RWPE1 (cell line): ENCODE measurements at regions not wholly inside any gene's neighbourhood (a gene's known extent, or its start where the extent isn't known, plus 50 kb on each side); places are given as distances from the start of the nearest gene placed in this dataset.
A peak's percentile ranks its signal among the peaks of the same experiment; 100 is the strongest.

Experiments used
- CTCF ChIA-PET: fragments of 350-600 bp; sonication (Branson Sonifier 250); formaldehyde crosslinking; extraction: SDS; loops from one replicate; lab custom pipeline; 2021; lab: Yijun Ruan, JAX
- POLR2A ChIA-PET: fragments of 400-600 bp; formaldehyde crosslinking; extraction: SDS; loops from one replicate; lab custom pipeline; 2020; ENCODE audit warnings: antibody characterized with exemption; ENCODE audit not compliant: low non-redundant PET; lab: Yijun Ruan, JAX
- DNase-seq: peaks from one replicate; pipeline ENCODE4 v3.0.0; 2012; ENCODE audit warnings: low spot score
- H3K27ac ChIP-seq: fragments of 450-650 bp; 2 replicates; pipeline ENCODE4 v1.5.1; 2017
- TF ChIP-seq, protein P1 (sequence below): fragments of 450-650 bp; conservative IDR thresholded peaks from 2 replicates; pipeline ENCODE4 v1.5.1; 2017; ENCODE audit warnings: low read depth, mild to moderate bottlenecking

DNA sequence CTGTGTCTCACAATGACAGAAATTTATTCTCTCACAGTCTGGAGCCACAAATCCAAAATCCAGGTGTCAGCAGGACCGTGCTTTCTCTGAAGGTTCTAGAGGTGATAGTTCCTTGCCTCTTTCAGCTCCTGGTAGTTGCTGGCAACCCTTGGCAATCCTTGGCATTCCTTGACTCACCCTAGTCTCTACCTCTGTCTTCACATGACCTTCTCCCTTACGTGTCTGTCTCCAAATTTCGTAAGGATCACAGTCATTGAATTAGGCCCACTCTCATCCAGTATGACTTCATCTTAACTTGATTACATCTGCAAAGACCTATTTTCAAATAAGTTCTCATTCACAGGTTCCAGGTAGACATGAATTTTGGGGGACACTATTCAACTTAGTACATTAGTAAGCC lies 143.1 kb downstream of the CEP57L1 start:
- DNase-seq: peak; percentile 13
- no peak overlapping the region for H3K27ac ChIP-seq
- TF ChIP-seq, protein P1, sequence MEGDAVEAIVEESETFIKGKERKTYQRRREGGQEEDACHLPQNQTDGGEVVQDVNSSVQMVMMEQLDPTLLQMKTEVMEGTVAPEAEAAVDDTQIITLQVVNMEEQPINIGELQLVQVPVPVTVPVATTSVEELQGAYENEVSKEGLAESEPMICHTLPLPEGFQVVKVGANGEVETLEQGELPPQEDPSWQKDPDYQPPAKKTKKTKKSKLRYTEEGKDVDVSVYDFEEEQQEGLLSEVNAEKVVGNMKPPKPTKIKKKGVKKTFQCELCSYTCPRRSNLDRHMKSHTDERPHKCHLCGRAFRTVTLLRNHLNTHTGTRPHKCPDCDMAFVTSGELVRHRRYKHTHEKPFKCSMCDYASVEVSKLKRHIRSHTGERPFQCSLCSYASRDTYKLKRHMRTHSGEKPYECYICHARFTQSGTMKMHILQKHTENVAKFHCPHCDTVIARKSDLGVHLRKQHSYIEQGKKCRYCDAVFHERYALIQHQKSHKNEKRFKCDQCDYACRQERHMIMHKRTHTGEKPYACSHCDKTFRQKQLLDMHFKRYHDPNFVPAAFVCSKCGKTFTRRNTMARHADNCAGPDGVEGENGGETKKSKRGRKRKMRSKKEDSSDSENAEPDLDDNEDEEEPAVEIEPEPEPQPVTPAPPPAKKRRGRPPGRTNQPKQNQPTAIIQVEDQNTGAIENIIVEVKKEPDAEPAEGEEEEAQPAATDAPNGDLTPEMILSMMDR: no peak
- ChIA-PET POLR2A (no interaction called here), CTCF (no interaction called here)

DNA sequence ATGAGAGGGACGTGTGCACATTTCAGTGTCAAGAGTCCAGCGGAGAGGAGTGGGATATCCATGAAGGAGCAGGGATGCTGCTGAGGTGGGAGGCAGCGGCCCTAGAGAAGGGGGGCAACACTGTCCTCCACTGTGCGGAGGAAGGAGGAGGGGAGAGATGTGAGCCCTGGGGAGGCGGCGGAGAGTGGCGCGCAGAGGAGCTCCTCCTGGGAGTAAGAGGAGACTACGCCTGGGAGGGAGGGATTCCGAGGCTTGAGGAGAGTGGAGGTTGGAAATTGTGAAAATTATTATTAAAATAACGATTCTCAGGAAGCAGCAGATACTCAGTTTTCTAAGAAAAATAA lies 142.7 kb downstream of the CEP57L1 start:
- TF ChIP-seq, protein P1: no peak
- no peak overlapping the region for H3K27ac ChIP-seq
- DNase-seq: no peak
- CTCF ChIA-PET: no interaction called here
- POLR2A ChIA-PET: no interaction called here

DNA sequence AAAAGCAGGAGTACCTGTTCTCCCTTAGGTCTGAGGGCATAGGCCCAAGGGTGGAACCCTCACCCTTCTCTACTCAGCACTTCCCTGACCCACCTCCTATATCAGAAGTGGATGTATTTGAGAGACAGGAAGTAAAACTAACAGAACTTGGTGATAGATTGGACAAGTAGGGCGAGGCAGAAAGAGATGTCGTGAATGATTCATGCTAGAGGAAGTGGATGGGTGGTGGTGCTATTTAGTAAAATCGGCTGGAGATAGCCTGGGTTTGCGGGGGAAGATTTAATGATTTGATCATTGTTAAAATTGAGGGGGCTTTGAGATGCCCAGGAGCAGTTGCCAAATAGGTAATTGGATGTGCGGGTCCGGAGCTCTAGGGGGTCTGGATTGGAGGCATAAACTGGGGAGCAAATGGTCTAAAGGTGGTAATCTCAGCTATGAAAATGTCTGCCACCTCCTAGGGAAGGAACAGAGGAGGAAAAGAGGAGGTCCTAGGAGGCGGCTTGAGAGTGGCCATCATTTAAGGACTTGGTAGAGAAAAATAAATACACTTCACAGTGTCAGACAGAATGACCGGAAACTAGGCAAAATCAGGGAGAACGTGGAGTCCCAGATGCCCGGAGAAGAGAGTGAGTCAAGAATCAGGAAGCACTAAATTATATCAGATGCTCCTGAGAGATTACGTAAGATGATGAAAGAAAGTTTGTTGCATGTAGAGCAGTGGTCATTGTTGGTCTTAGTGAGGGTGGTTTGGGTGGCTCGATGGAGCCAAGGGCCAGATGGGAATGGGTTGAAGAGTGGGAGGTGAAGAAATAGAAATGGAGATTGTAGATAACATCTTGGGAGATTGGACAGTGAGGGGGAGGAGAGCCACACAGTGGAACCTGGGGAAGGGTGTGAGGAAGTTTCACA lies 142.0 kb downstream of the CEP57L1 start:
- no peak for DNase-seq
- POLR2A ChIA-PET: no interaction called here
- TF ChIP-seq, protein P1: no peak
- no peak overlapping the region for H3K27ac ChIP-seq
- CTCF ChIA-PET: interaction anchor here (0.6 kb wide), 1 partner anchor 1601 kb away, joined by 3 read pairs; no protein-coding TSS in a partner anchor

DNA sequence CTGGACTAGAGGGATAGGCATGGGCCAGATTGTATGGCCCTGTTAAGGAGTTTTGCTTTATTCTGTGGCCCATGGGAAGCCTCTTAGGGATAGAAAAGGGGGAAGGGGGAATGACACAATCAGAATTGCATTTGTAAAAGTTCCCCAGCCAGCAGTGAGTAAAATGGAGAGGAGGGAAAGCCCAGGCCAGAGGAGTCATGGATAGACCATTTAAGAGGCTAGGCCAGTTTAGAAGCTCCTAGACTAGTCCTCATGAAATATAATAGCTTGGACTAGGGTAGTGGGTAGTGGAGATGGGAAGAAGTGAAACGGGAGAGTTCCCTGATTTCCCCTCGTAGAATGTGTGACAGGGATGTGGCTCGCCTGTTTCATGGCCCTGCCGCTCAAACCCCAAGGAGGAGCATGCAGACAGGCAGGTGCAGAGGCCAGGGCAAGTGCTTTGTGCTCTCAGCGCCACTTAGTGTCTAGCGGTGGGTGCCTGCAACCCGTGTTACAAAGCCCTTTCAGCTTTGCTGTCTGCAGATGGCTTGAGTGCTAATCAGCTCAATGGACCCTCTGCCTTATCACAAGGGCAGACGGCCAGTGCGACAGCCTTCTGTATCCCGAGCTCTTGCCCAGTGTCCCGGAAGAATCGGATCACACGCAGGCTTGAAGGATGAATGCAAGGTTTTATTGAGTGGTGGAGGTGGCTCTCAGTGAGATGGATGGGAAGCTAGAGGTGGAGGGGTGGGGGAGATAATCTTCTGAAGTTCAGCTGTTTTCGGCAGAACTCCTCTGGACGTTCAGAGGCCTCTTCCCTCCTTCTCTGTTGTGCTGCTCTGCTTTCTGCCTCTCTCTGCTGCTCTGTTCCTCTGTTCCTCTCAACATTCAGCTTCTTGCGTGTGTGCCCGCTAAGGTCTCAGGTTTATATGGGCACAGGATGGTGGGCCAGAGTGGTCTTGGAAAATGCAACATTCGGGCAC lies 141.1 kb downstream of the CEP57L1 start:
- ChIA-PET CTCF (interaction anchor here (0.6 kb wide), 1 partner anchor 1602 kb away, joined by 3 read pairs; no protein-coding TSS in a partner anchor), POLR2A (no interaction called here)
- no peak overlapping the region for H3K27ac ChIP-seq
- TF ChIP-seq, protein P1: no peak
- no peak for DNase-seq

DNA sequence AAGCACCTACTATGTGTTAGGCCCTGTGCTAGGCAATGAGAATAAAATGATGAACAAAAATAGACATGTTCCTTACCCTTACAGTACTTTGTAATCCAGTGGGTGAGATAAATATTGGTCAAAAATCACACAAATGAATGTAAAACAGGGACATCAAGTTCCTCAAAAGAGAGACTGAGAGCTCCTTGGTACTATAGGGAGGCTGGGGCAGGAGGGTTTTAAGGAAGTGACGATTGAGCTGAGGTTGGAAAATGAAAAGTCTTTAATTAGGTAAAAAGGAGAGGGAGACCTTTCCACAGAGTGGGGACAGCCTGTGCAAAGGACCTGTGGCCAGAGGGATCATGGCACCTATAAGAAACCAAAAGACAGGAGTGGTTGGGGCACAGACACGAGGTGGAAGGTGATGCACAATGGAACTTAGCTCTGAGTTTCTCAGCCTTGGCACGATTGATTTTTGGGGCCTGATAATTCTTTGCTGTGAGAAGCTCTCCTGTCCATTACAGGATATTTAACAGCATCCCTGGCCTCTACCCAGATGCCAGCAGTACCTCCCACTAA lies 140.3 kb downstream of the CEP57L1 start:
- TF ChIP-seq, protein P1: no peak
- no peak overlapping the region for H3K27ac ChIP-seq
- ChIA-PET CTCF (no interaction called here), POLR2A (no interaction called here)
- no peak for DNase-seq

DNA sequence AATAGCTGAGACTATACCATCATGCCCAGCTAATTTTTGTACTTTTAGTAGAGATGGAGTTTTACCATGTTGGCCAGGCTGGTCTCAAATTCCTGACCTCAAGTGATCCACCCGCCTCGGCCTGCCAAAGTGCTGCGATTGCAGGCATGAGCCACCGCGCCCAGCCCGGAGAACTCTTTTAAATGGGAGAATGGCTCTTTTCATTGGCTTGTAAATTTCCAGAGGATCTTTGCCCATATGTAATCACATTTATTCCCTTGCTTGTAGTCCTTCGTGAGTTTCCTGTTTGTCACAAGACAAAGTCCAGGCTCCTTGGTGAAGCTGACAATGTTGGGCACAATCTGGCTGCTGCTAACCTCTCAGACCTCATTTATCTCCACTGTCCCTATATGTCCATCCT lies 135.1 kb downstream of the CEP57L1 start:
- ChIA-PET CTCF (no interaction called here), POLR2A (no interaction called here)
- DNase-seq: no peak
- TF ChIP-seq, protein P1: no peak
- no peak overlapping the region for H3K27ac ChIP-seq
